ENCODE measurements at regions not wholly inside any gene's neighbourhood (a gene's known extent, or its start where the extent isn't known, plus 50 kb on each side); places are given as distances from the start of the nearest gene placed in this dataset.

GRCh38 chr18:2324459-2324858 is 246.8 kb downstream of the METTL4 start:
- TF ChIP-seq, protein P1, sequence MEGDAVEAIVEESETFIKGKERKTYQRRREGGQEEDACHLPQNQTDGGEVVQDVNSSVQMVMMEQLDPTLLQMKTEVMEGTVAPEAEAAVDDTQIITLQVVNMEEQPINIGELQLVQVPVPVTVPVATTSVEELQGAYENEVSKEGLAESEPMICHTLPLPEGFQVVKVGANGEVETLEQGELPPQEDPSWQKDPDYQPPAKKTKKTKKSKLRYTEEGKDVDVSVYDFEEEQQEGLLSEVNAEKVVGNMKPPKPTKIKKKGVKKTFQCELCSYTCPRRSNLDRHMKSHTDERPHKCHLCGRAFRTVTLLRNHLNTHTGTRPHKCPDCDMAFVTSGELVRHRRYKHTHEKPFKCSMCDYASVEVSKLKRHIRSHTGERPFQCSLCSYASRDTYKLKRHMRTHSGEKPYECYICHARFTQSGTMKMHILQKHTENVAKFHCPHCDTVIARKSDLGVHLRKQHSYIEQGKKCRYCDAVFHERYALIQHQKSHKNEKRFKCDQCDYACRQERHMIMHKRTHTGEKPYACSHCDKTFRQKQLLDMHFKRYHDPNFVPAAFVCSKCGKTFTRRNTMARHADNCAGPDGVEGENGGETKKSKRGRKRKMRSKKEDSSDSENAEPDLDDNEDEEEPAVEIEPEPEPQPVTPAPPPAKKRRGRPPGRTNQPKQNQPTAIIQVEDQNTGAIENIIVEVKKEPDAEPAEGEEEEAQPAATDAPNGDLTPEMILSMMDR (IDR thresholded peaks at IDR 0.05; ENCODE audit: insufficient read depth, low read depth, low read length): no peak
- no peak for TF ChIP-seq EZH2 (IDR thresholded peaks at IDR 0.05; ENCODE audit: insufficient read depth, low read length)

All from astrocyte (in vitro differentiated cells and primary cell).